IPS-NIHi11 (cell line): ENCODE measurements at regions not wholly inside any gene's neighbourhood (a gene's known extent, or its start where the extent isn't known, plus 50 kb on each side); places are given as distances from the start of the nearest gene placed in this dataset.
"Not testable (repeated sequence)": the region's sequence is repeated elsewhere in the genome, so short reads cannot be mapped to it uniquely, and the experiment has no call there.

Experiments
- DNase-seq: peaks from one replicate; pipeline ENCODE4 v3.0.0; 2012; ENCODE audit warnings: mixed read lengths, low spot score

- no peak for DNase-seq
These were observed 1010.8 kb upstream of the EDIL3 start for GRCh38 chr5:85395526-85395925.

DNA sequence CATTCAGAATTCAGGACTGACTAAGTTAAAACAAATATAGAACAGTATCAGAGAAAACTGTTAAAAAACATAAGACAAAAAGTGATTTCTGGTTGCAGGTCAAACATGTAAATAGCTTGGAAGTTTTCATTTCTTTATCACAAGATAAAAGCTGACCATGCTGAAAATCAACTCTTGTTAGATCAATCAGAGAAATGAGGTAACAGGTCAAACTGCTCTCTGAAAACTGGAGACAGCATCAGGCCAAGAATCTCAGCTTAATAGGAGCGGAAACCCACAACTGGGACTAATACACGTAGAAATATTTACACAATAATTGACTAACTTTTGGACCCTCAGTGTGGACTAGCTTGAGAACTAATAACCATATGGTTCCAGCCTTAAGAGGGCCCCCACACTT is 1012.8 kb upstream of the EDIL3 start:
- DNase-seq: no peak

GRCh38 chr5:85428426-85428934 is 1043.8 kb upstream of the EDIL3 start:
- DNase-seq: no peak

GRCh38 chr5:85431726-85432125 is 1047.0 kb upstream of the EDIL3 start:
- not testable (repeated sequence) for DNase-seq

DNA sequence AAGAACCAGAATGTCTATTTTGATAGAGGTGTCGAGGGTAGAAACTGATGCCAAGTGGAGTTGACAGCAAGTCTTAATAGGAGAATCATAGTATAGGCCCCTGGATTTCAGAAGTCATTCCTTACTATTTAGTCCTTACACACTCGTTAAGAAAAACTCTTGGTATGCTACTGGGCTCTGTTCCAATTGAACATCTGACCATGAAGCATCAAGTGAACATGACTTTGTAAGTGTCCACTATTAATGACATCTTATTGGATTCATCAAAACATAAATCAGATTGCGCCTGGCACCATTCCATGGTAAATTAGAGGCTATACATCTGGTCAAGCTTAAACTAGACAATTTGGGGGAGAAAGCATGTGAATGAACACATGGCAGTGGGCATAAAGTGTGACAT is 1056.5 kb upstream of the EDIL3 start:
- no peak for DNase-seq

GRCh38 chr5:85441853-85442252 is 1057.2 kb upstream of the EDIL3 start:
- no peak for DNase-seq

- DNase-seq: no peak
These were observed 1067.8 kb upstream of the EDIL3 start for GRCh38 chr5:85452322-85453025.

GRCh38 chr5:85453026-85453349 is 1068.3 kb upstream of the EDIL3 start:
- DNase-seq: no peak

DNA sequence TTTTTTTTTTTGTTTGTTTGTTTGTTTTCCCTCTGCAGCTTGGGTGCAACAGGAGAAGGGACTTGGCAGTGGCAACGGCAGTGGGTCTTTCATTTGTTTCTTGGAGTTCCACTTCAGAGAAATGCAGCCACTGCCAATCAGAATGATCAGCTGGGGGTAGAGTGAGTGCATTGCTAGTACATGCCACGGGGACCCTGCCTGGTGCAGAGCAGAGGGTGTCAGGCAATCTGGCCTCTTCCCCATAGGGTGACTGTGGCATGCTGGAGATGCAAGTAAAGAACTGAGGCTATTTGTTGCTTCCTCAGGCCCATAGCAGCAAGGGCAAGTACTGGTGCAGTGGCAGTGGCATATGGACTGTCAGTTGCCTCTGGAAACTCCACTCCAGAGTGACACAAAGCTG is 1073.6 kb upstream of the EDIL3 start:
- no peak for DNase-seq

DNA sequence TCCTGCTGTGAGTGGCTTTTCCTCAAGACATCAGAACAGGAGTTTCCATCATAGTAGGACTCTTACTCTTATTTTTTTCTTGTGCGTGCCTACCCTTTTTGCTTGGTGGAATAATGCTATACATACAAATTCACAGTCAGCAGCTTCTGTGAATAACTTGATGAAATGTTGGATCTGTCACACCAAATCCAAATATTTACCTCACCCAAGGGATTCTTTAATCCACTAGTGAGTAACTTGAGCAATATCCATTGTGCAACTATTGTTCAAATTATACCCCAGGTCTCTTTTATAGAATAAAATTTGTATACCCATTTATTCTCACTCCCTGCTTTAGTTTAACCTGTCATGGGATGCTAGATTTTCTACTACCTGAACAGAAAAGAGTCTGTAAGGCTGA is 1078.3 kb upstream of the EDIL3 start:
- DNase-seq: no peak

DNA sequence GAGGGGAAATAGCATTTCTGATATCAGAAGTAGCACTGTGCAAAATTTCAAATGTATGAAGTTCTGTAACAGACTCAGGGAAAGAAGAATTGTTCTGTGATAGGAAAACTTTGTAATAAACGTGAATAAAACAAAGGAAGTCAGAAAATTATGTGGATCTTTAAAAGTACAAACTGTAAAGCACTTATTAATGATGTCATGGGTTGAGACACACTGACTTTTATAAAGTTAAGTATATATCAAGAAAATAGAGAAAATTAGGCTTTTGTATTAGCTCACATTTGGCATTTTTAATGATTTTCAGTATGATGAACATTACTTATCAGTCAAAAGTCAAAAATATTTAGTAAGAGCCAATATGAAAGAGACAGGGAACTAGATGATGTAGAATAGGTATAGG is 1081.7 kb upstream of the EDIL3 start:
- no peak for DNase-seq

DNA sequence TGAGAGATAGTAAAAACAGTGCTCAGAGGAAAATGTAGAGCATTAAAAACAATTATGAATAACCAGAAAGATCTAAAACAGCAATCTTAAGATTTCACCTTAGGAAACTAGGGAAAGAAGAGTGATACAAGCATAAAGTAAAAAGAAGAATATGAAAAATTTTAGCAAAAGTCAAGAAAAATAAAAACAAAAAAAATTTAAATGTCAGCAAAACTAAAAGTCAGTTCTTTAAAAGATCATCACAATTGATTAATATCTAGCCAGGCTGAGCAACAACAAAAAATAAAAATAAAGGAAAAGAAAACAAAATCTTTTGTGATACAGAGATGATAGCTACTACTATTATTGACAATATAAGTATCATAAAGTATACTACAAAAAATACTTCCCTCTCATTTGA is 1088.1 kb upstream of the EDIL3 start:
- DNase-seq: no peak

DNA sequence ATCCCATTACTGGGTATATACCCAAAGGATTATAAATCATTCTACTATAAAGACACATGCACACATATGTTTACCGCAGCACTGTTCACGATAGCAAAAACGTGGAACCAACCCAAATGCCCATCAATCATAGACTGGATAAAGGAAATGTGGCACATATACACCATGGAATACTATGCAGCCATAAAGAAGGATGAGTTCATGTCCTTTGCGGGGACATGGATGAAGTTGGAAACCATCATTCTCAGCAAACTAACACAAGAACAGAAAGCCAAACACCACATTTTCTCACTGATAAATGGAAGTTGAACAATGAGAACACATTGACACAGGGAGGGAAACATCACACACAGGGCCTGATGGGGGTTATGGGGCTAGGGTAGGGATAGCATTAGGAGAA is 1090.5 kb upstream of the EDIL3 start:
- not testable (repeated sequence) for DNase-seq

- no peak for DNase-seq
These were observed 1091.9 kb upstream of the EDIL3 start for GRCh38 chr5:85476617-85477016.

DNA sequence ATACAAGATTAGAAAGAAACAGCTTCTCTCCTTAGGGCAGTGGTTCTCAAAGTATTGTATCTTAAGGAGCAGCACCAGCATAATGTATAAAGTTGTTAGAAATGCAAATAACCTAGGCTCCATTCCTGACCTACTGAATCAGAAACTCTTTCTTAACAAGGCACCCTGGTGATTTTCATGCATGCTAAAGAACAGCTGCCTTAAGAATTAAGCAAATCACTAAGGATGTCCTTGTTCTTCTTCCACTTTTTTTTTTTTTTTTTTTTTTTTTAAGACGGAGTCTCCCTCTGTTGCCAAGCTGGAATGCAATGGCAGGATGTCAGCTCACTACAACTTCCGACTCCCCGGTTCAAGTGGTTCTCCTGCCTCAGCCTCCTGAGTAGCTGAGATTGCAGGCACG is 1095.2 kb upstream of the EDIL3 start:
- DNase-seq: no peak

GRCh38 chr5:85484982-85485574 is 1100.4 kb upstream of the EDIL3 start:
- DNase-seq: no peak

GRCh38 chr5:85488295-85488694 is 1103.6 kb upstream of the EDIL3 start:
- DNase-seq: no peak

- DNase-seq: peak; percentile 7
These were observed 1116.2 kb upstream of the EDIL3 start for GRCh38 chr5:85500869-85501268.

DNA sequence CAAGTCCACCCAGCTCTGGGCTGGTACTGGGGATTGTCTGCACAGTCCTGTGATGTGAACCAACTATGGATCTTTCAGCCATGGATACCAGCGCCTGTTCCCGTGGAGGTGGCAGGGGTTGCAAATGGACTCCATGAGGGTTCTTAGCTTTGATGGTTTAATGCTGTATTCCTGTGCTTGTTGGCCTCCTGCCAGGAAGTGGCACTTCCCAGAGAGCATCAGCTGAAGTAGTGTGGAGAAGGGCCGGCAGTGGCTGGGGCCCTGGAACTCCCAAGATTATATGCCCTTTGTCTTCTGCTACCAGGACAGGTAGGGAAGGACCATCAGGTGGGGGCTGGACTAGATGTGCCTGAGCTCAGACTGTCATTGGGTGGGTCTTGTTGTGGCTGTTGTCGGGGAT is 1104.8 kb upstream of the COX7C start:
- no peak for DNase-seq

DNA sequence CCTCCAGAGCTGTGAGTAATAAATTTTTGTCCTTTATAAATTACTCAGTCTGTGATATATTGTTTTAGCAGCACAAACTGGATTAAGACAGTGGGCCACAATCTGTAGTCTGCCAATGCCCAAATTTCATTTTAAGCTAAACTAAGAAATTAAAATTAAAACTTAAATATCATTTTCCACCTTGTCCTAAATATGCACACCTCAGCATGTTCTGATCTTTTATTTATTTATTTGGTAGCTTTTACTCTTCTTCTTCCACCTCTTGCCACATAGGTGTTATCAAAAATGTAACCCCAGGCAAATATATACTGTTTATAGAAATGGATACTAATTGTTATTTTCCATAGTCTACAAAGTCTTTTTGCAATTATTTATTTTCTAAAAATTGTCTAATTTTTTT is 1102.2 kb upstream of the COX7C start:
- no peak for DNase-seq

- no peak for DNase-seq
These were observed 1100.4 kb upstream of the COX7C start for GRCh38 chr5:85517386-85517785.

GRCh38 chr5:85533341-85534047 is 1084.2 kb upstream of the COX7C start:
- DNase-seq: no peak

DNA sequence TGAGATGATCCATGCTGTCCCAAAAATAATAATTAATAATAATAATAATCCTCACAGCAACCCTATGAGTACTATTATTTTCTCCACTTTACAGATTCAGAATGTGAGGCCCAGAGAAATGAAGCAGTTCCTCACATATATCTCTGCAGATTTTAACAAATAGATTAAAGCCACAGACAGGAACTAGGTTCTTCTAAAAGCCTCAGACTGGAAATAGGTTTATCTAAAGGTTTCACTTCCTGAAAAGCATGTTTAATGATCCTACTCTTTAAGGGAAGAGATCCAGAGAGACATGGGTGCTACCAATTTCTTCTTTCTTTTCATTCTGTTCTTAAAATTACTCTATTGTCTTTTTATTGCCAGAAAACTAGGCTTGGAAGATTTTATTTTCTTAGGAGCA is 1079.4 kb upstream of the COX7C start:
- DNase-seq: no peak
